ENCODE measurements at regions not wholly inside any gene's neighbourhood (a gene's known extent, or its start where the extent isn't known, plus 50 kb on each side); places are given as distances from the start of the nearest gene placed in this dataset.

DNA sequence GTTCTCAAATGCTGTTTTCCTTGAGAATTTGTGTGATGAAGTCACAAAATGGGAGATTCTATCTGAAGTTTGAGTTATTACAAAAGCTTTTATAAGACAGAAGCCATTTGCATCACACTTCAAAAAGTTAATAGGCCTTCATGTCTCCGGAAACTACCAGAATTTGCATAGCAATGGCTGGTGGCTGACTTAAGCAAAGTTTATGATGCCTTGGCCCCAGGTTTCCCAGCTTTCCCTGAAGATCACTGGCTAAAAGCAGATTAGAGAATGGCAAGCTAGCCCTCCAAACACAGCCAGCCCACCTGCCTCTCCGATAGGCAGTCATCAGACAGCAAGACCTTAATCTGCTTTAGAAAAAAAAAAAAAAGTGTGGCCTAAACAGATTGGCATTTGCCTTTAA lies 197.8 kb downstream of the HS3ST1 start:
- H3K4me1 ChIP-seq = no peaks in the 10 kb centered on the region
- ATAC-seq (no peak), FAIRE-seq (no peak), DNase-seq (ENCODE audit: low read depth in 1 of 2, low spot score in 1 of 2) (no peak)
- TF ChIP-seq HOXB13 (CRISPR knock-in tag; IDR thresholded peaks at IDR 0.05; ENCODE audit: low read depth) = no peak
- TF ChIP-seq MAFK (IDR thresholded peaks at IDR 0.05; ENCODE audit: partially characterized antibody) = no peak
- no peak overlapping the region for H3K4me3 ChIP-seq
- WGBS (ENCODE audit: missing lambda C conversion rate) = 73% methylated on average over 2 of the region's 2 CpGs
- H3K9me3 ChIP-seq = no peaks in the 10 kb centered on the region
- ChIA-PET CTCF (no interaction called here), POLR2A (no interaction called here)
- no peak overlapping the region for H3K27ac ChIP-seq
- no peak overlapping the region for H3K4me2 ChIP-seq

DNA sequence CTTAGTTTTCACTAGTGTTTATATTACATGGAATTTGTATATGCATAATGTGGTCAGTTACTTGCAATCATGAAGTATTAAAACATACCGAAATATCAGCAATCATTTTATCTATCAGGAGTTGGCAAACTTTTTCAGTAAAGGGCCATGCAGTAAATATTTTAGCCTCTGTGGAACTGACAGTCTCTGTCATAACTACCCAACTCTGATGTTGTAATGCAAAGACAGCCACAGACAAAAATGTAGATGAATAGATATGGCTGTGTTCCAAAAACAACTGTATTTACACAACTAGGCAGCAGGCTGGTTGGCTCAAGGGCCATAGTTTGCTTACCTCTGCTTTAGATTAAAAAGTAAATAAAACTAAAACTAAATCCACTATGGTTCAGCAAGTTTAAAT lies 200.2 kb downstream of the HS3ST1 start:
- no peak for DNase-seq (ENCODE audit: low read depth in 1 of 2, low spot score in 1 of 2)
- CTCF ChIA-PET = no interaction called here
- WGBS (ENCODE audit: missing lambda C conversion rate) = 4% methylated on average over 1 of the region's 1 CpG

DNA sequence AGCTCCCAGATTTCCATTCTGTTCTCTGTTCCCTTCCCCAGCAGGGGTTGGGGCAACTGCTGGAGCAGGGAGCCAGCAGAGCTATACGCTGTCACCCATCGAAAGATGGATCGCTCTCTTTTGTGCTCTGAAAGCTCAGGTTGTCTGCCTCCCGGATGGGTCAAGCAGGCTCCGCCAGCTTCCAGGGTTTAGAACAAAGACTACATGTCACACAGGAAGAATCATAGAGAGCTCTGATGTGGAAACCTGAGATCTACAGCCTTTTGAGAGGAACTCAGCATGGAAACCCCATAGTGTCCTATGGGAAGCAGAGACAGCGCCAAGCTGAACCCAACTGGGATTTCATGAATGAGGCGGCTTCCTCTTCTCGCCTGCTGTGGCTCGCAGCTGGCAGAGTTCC lies 205.4 kb downstream of the HS3ST1 start:
- Histone ChIP-seq H3K4me3 (no peak overlapping the region), H3K4me2 (no peak overlapping the region), H3K9me3 (no peaks in the 10 kb centered on the region), H3K4me1 (no peaks in the 10 kb centered on the region), H3K27ac (no peak overlapping the region)
- DNase-seq (ENCODE audit: low read depth in 1 of 2, low spot score in 1 of 2) = no peak
- TF ChIP-seq HOXB13 (CRISPR knock-in tag; IDR thresholded peaks at IDR 0.05; ENCODE audit: low read depth) (no peak), ZFP36 (IDR thresholded peaks at IDR 0.05; ENCODE audit: borderline replicate concordance, partially characterized antibody) (no peak)
- 90% methylated on average over 5 of the region's 9 CpGs for WGBS (ENCODE audit: missing lambda C conversion rate)
- POLR2A ChIA-PET = no interaction called here
- no peak for ATAC-seq
- CTCF ChIA-PET = no interaction called here
- FAIRE-seq = no peak

More for the DNA sequence above, 200.2 kb downstream of the HS3ST1 start:
- no peaks in the 10 kb centered on the region for H3K9me3 ChIP-seq
- H3K4me2 ChIP-seq = no peak overlapping the region
- H3K4me1 ChIP-seq = no peaks in the 10 kb centered on the region
- POLR2A ChIA-PET = no interaction called here
- ATAC-seq (no peak), FAIRE-seq (no peak)
- TF ChIP-seq EP300 (IDR thresholded peaks at IDR 0.05) (no peak), TFCP2L1 (CRISPR knock-in tag; IDR thresholded peaks at IDR 0.05) (no peak)
- no peak overlapping the region for H3K27ac ChIP-seq
- H3K4me3 ChIP-seq = no peak overlapping the region

DNA sequence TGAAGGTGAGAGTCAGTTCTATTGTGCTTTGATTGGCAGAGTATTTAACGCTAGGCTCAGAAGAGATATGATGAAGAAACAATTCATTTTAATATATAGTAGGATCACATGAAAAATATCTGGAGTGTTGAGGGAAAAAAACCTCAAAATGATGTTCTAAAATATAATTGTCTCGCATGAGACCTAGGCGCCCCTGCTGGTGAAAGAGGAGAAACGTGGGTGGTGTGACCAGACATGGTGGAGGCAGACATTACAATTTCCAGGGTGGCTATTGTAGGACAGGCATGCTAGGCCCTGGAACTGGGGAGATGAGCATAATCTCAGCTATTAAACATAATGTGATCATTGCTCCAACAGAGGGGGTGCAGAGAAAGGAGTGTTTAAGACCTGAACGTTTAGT lies 210.0 kb downstream of the HS3ST1 start:
- FAIRE-seq (no peak), DNase-seq (ENCODE audit: low read depth in 1 of 2, low spot score in 1 of 2) (no peak), ATAC-seq (no peak)
- ChIA-PET POLR2A (no interaction called here), CTCF (interaction anchor here (0.6 kb wide), 1 partner anchor 184 kb away, joined by 5 read pairs; no protein-coding TSS in a partner anchor)
- Histone ChIP-seq H3K4me2 (no peak overlapping the region), H3K4me3 (no peak overlapping the region), H3K9me3 (no peaks in the 10 kb centered on the region), H3K27ac (no peak overlapping the region), H3K4me1 (no peaks in the 10 kb centered on the region)
- 5% methylated on average over 5 of the region's 5 CpGs for WGBS (ENCODE audit: missing lambda C conversion rate)
- no peak for TF ChIP-seq HDAC2 (IDR thresholded peaks at IDR 0.05)
- TF ChIP-seq HOXA7 (CRISPR knock-in tag; IDR thresholded peaks at IDR 0.05) = no peak
- no peak for TF ChIP-seq SREBF2 (IDR thresholded peaks at IDR 0.05)
- TF ChIP-seq GATA3 (IDR thresholded peaks at IDR 0.05; ENCODE audit: borderline replicate concordance) = no peak
- TF ChIP-seq EP300 (IDR thresholded peaks at IDR 0.05) = no peak
- TF ChIP-seq CHD2 (IDR thresholded peaks at IDR 0.05; ENCODE audit: low read length, partially characterized antibody) = no peak
- TF ChIP-seq CEBPB (IDR thresholded peaks at IDR 0.05) = no peak
- TF ChIP-seq ZFP36 (IDR thresholded peaks at IDR 0.05; ENCODE audit: borderline replicate concordance, partially characterized antibody) = no peak
- no peak for TF ChIP-seq TFCP2L1 (CRISPR knock-in tag; IDR thresholded peaks at IDR 0.05)
- no peak for TF ChIP-seq KDM5A (IDR thresholded peaks at IDR 0.05)
- no peak for TF ChIP-seq NR3C1 (IDR thresholded peaks at IDR 0.05)

DNA sequence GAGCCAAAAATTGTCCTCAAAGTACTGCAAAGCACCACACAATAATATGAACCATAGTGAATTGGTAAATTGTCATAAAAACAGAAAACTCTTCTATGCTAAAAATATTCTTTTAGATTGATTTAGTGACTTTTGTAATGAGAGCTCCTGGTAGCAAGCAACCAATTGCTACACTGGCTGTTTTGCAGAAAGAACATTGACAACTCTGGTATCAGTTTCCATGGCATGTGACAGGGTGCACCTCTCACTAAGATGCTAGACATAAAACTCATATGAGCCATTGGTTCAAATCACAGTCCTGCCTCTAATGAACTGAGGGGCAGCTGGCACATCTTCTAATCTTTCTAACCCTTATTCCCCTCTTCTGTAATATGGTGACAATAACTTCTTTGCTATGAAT lies 212.2 kb downstream of the HS3ST1 start:
- Histone ChIP-seq H3K4me3 (no peak overlapping the region), H3K4me2 (no peak overlapping the region), H3K27ac (no peak overlapping the region), H3K9me3 (no peaks in the 10 kb centered on the region), H3K4me1 (no peaks in the 10 kb centered on the region)
- FAIRE-seq = no peak
- no peak for TF ChIP-seq KDM5A (IDR thresholded peaks at IDR 0.05)
- no peak for TF ChIP-seq EHF (CRISPR knock-in tag; IDR thresholded peaks at IDR 0.05)
- TF ChIP-seq MAZ (IDR thresholded peaks at IDR 0.05; ENCODE audit: borderline replicate concordance, low read depth, low read length) = no peak
- TF ChIP-seq MAFK (IDR thresholded peaks at IDR 0.05; ENCODE audit: partially characterized antibody) = no peak
- TF ChIP-seq CHD4 (IDR thresholded peaks at IDR 0.05; ENCODE audit: borderline replicate concordance) = no peak
- TF ChIP-seq CEBPB (IDR thresholded peaks at IDR 0.05) = no peak
- TF ChIP-seq TP53 (CRISPR knock-in tag; IDR thresholded peaks at IDR 0.05) = no peak
- no peak for TF ChIP-seq HEYL (CRISPR knock-in tag; IDR thresholded peaks at IDR 0.05)
- DNase-seq (ENCODE audit: low read depth in 1 of 2, low spot score in 1 of 2) = no peak
- ATAC-seq = no peak
- CTCF ChIA-PET = no interaction called here
- POLR2A ChIA-PET = no interaction called here

Data from A549 (cell line).